IPS DF 4.7 (cell line): ENCODE measurements at regions not wholly inside any gene's neighbourhood (a gene's known extent, or its start where the extent isn't known, plus 50 kb on each side); places are given as distances from the start of the nearest gene placed in this dataset.

Source experiments
- DNase-seq: peaks from one replicate; pipeline ENCODE4 v3.0.0-alpha.2; 2013; ENCODE audit warnings: low spot score; ENCODE audit errors: extremely low read depth

GRCh38 chr17:79401704-79402674 lies 208.9 kb downstream of the RBFOX3 start:
- DNase-seq = no peak

GRCh38 chr17:79400989-79401703 lies 209.7 kb downstream of the RBFOX3 start:
- peak; percentile 16 for DNase-seq

- no peak for DNase-seq
These were observed 211.2 kb downstream of the RBFOX3 start for GRCh38 chr17:79399610-79400144.

- DNase-seq = no peak
These were observed 212.4 kb downstream of the RBFOX3 start for GRCh38 chr17:79398441-79398840.

- no peak for DNase-seq
These were observed 214.2 kb downstream of the RBFOX3 start for GRCh38 chr17:79396696-79397095.

GRCh38 chr17:79395545-79395944 lies 215.3 kb downstream of the RBFOX3 start:
- DNase-seq = no peak

GRCh38 chr17:79395066-79395465 lies 215.8 kb downstream of the RBFOX3 start:
- DNase-seq = no peak

GRCh38 chr17:79393358-79394052 lies 217.3 kb downstream of the RBFOX3 start:
- peak; percentile 38 for DNase-seq

- no peak for DNase-seq
These were observed 218.3 kb downstream of the RBFOX3 start for GRCh38 chr17:79392598-79392997.

- DNase-seq = peak; percentile 46
These were observed 219.2 kb downstream of the RBFOX3 start for GRCh38 chr17:79391376-79392233.

- DNase-seq = no peak
These were observed 221.0 kb downstream of the RBFOX3 start for GRCh38 chr17:79389896-79390295.

- DNase-seq = peak; percentile 11
These were observed 222.1 kb downstream of the RBFOX3 start for GRCh38 chr17:79388556-79389295.

GRCh38 chr17:79387783-79388182 lies 223.1 kb downstream of the RBFOX3 start:
- DNase-seq = no peak

- DNase-seq = no peak
These were observed 224.8 kb downstream of the RBFOX3 start for GRCh38 chr17:79385962-79386563.

GRCh38 chr17:79382313-79382712 lies 228.5 kb downstream of the RBFOX3 start:
- no peak for DNase-seq

GRCh38 chr17:79379700-79380445 lies 231.0 kb downstream of the RBFOX3 start:
- DNase-seq = no peak

- no peak for DNase-seq
These were observed 233.5 kb downstream of the RBFOX3 start for GRCh38 chr17:79377230-79377786.

GRCh38 chr17:79374807-79375206 lies 236.0 kb downstream of the RBFOX3 start:
- no peak for DNase-seq
